Activated CD8-positive, alpha-beta T cell treated with anti-CD3 and anti-CD28 coated beads, Interleukin-2, amount 10 ng/mL, durations not matched to agents 7 days and 5 days (primary cell): ENCODE measurements at regions not wholly inside any gene's neighbourhood (a gene's known extent, or its start where the extent isn't known, plus 50 kb on each side); places are given as distances from the start of the nearest gene placed in this dataset.
"Not testable (repeated sequence)": the region's sequence is repeated elsewhere in the genome, so short reads cannot be mapped to it uniquely, and the experiment has no call there.

Experiments used
- ATAC-seq: fragments of 150-1000 bp; cut with Tn5 transposase; one replicate; pipeline ENCODE4 v1.10.0; 2021; ENCODE audit warnings: moderate library complexity
- CTCF ChIA-PET: fragments of 350-600 bp; sonication (Branson Sonifier 250); formaldehyde crosslinking; loops from one replicate; lab custom pipeline; 2021; ENCODE audit warnings: antibody characterized with exemption; lab: Charles Lee
- POLR2A ChIA-PET: fragments of 350-600 bp; sonication (Branson Sonifier 250); formaldehyde crosslinking; loops from one replicate; lab custom pipeline; 2021; ENCODE audit warnings: antibody characterized with exemption; lab: Charles Lee
- DNase-seq: peaks from one replicate; pipeline ENCODE4 v3.0.0-alpha.2; 2020
- H3K27ac Mint-ChIP-seq: one replicate; pipeline ENCODE4 v1.8.0; 2021; ENCODE audit warnings: mild to moderate bottlenecking, mixed read lengths
- H3K27me3 Mint-ChIP-seq: one replicate; pipeline ENCODE4 v1.8.0; 2021; ENCODE audit warnings: low read depth, mixed read lengths
- H3K36me3 Mint-ChIP-seq: one replicate; pipeline ENCODE4 v1.8.0; 2021; ENCODE audit warnings: low read depth, mixed read lengths
- H3K4me1 Mint-ChIP-seq: one replicate; pipeline ENCODE4 v1.8.0; 2021; ENCODE audit warnings: low read depth, mixed read lengths
- H3K4me3 Mint-ChIP-seq: one replicate; pipeline ENCODE4 v1.8.0; 2021; ENCODE audit warnings: mild to moderate bottlenecking, mixed read lengths
- H3K9me3 Mint-ChIP-seq: one replicate; pipeline ENCODE4 v1.8.0; 2022; ENCODE audit warnings: mixed read lengths; ENCODE audit not compliant: insufficient read depth

DNA sequence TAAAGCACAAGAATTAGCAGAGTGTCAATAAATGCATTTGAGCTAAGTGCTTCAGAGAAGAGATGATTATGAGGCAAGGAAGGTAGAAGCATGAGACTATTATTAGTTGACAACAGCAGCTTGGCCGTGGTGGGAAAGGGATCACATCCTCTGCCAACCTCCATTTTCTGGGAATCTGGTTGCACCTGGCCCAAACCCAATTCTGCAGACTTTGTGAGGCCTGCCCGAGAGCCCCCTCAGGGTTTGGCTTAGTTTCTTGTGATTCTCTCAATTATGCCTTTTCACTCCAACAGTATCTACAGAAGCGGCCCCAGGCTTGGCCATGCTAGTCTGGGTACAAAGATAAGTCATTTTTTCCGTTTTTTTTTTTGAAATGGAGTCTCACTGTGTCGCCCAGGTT lies 111.0 kb upstream of the B3GAT2 start:
- DNase-seq (no peak), ATAC-seq (no peak)
- no peaks in the 10 kb centered on the region for H3K4me1 Mint-ChIP-seq
- POLR2A ChIA-PET: no interaction called here
- no peaks in the 10 kb centered on the region for H3K9me3 Mint-ChIP-seq
- CTCF ChIA-PET: no interaction called here
- no peaks in the 10 kb centered on the region for H3K27me3 Mint-ChIP-seq
- no peak overlapping the region for H3K27ac Mint-ChIP-seq
- no peak overlapping the region for H3K4me3 Mint-ChIP-seq
- H3K36me3 Mint-ChIP-seq: no peaks in the 10 kb centered on the region

- DNase-seq: no peak
- no peaks in the 10 kb centered on the region for H3K36me3 Mint-ChIP-seq
- no peak overlapping the region for H3K4me3 Mint-ChIP-seq
- H3K27me3 Mint-ChIP-seq: no peaks in the 10 kb centered on the region
- no peaks in the 10 kb centered on the region for H3K4me1 Mint-ChIP-seq
- no peaks in the 10 kb centered on the region for H3K9me3 Mint-ChIP-seq
- CTCF ChIA-PET: no interaction called here
- H3K27ac Mint-ChIP-seq: no peak overlapping the region
- POLR2A ChIA-PET: no interaction called here
- ATAC-seq: no peak
Observed at GRCh38 chr6:71072508-71072907, 115.6 kb upstream of the B3GAT2 start.

DNA sequence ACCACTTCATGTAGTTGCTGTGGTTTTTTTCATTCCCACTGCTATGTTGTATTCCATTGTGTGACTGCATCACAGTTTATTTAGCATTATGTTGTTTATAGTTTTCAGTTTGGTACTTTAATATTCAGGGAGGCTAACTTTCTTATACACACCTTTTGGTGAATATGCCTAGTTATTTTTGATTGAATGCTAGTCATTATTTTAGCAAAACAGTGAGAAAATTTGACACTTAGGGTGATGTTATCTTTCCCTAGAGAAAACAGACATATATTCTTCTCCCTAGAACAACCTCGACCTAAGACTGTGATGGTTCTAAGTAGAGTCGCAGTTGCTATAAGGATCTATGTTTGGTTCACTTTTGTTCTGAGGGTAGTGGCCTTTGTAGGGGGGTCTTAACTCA lies 120.8 kb upstream of the B3GAT2 start:
- H3K9me3 Mint-ChIP-seq: no peaks in the 10 kb centered on the region
- DNase-seq: no peak
- no peaks in the 10 kb centered on the region for H3K36me3 Mint-ChIP-seq
- H3K4me1 Mint-ChIP-seq: no peaks in the 10 kb centered on the region
- no peaks in the 10 kb centered on the region for H3K27me3 Mint-ChIP-seq
- no peak for ATAC-seq
- ChIA-PET CTCF (no interaction called here), POLR2A (no interaction called here)
- no peak overlapping the region for H3K4me3 Mint-ChIP-seq
- no peak overlapping the region for H3K27ac Mint-ChIP-seq

DNA sequence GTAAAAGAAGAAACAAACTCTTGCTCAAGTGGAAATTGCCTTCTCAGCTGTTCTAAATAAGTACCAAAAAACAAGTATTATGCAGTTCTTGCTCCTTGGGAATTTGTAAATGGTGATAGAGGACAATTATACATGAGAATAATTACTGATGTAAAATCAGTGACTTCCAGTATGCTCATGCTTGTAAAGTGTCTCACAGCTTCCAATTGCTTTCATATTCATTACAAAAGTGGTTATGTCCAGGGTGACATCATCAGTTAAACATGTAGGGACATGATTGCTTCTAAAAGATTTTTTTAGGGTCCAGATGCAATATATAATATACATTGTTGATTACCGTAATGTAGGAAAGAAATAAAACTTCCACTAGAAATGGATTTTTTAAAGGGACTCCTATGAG lies 122.8 kb upstream of the B3GAT2 start:
- POLR2A ChIA-PET: no interaction called here
- H3K9me3 Mint-ChIP-seq: no peaks in the 10 kb centered on the region
- no peaks in the 10 kb centered on the region for H3K27me3 Mint-ChIP-seq
- no peak overlapping the region for H3K27ac Mint-ChIP-seq
- H3K4me3 Mint-ChIP-seq: no peak overlapping the region
- H3K4me1 Mint-ChIP-seq: no peaks in the 10 kb centered on the region
- DNase-seq (no peak), ATAC-seq (no peak)
- no peaks in the 10 kb centered on the region for H3K36me3 Mint-ChIP-seq
- CTCF ChIA-PET: no interaction called here

- POLR2A ChIA-PET: no interaction called here
Observed at GRCh38 chr6:71080133-71080532, 123.3 kb upstream of the B3GAT2 start.

GRCh38 chr6:71080826-71081225 lies 124.0 kb upstream of the B3GAT2 start:
- no peaks in the 10 kb centered on the region for H3K4me1 Mint-ChIP-seq
- H3K9me3 Mint-ChIP-seq: no peaks in the 10 kb centered on the region
- no peak overlapping the region for H3K4me3 Mint-ChIP-seq
- H3K27ac Mint-ChIP-seq: no peak overlapping the region
- ATAC-seq (no peak), DNase-seq (no peak)
- no peaks in the 10 kb centered on the region for H3K27me3 Mint-ChIP-seq
- ChIA-PET CTCF (no interaction called here), POLR2A (no interaction called here)
- no peaks in the 10 kb centered on the region for H3K36me3 Mint-ChIP-seq

More at GRCh38 chr6:71080133-71080532, 123.3 kb upstream of the B3GAT2 start:
- Mint-ChIP-seq H3K4me1 (no peaks in the 10 kb centered on the region), H3K9me3 (no peaks in the 10 kb centered on the region), H3K27me3 (no peaks in the 10 kb centered on the region), H3K4me3 (no peak overlapping the region), H3K27ac (no peak overlapping the region), H3K36me3 (no peaks in the 10 kb centered on the region)
- CTCF ChIA-PET: no interaction called here
- DNase-seq (no peak), ATAC-seq (no peak)

DNA sequence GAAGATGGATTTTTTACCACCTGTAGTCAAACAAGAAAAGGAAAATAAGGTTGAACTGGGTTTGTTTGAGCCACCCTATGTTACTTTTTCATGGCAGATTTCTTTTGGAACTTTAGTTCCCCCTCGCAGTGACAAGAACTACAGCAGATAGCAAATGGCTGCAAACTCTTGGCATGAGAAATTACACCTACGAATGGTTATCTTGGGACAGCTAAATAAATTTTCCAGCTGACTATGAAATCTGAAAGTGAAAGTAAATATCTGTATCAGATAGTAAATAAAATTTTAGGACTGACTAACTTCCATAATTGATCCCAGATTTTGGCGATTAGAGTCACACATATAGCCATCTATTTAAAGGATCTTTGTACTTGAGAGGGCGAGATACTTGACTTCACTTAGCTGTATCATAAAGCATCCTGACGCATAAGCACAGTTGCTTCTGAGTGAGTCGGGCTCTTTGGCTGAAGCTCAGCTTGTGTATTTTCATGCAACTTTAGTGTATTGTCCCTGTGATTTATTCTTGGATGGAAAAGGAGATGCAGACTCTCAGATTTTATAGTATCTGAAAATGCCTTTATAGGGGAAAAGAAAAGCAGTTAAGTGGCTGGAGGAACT lies 125.3 kb upstream of the B3GAT2 start:
- Mint-ChIP-seq H3K27me3 (peaks cover 2% of the 10 kb centered on the region), H3K4me1 (no peaks in the 10 kb centered on the region), H3K27ac (no peak overlapping the region), H3K4me3 (no peak overlapping the region), H3K36me3 (no peaks in the 10 kb centered on the region), H3K9me3 (no peaks in the 10 kb centered on the region)
- ChIA-PET POLR2A (no interaction called here), CTCF (no interaction called here)
- DNase-seq (no peak), ATAC-seq (no peak)

DNA sequence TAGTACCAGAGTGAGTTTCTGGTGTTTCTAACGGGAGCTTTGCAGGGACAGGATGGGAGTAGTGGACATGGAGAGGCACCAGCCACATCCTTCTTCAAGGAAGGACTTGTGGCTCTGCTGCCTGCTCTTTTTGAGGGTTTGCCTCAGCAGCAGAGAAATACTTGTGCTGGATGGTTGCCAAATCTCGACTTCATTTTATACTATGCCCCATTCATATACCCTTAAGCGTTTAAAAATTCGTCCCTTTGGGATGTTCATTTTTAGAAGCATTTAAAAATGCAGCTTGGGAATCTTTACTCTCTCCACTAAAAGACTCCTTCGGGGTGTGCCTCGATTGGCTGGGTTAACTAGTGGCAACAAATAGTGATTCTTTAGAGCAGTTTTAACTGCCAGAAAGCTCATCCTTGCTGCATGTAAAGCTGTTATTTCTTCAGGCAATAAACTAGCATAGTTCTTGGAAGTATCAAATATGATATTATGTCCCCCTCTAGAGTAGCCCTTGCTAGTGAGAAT lies 126.5 kb upstream of the B3GAT2 start:
- Mint-ChIP-seq H3K4me3 (no peak overlapping the region), H3K4me1 (no peaks in the 10 kb centered on the region)

DNA sequence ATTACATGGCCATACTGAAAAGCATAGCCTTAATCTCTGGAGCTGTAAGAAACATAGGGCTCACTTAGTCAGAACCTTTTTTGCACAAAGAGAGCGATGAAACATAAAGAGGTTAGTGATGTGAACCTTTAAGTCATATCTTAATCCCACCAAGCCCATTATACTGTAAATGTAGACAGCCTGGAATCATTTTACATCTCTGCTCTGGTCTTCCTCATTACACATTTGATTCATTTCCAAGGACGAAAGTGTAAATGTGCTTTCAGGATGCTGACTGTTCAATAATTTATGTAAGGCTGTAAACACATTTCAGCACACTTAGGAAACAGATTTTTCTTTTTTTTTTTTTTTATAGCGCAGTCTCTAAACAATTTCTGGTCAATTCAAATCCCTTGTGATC lies 131.3 kb upstream of the B3GAT2 start:
- H3K27ac Mint-ChIP-seq: no peak overlapping the region
- no peaks in the 10 kb centered on the region for H3K9me3 Mint-ChIP-seq
- H3K4me1 Mint-ChIP-seq: no peaks in the 10 kb centered on the region
- CTCF ChIA-PET: no interaction called here
- POLR2A ChIA-PET: no interaction called here
- ATAC-seq: no peak
- H3K27me3 Mint-ChIP-seq: peaks cover 2% of the 10 kb centered on the region
- DNase-seq: no peak
- no peaks in the 10 kb centered on the region for H3K36me3 Mint-ChIP-seq
- no peak overlapping the region for H3K4me3 Mint-ChIP-seq

More for the DNA sequence above, 126.5 kb upstream of the B3GAT2 start:
- POLR2A ChIA-PET: no interaction called here
- ATAC-seq: no peak
- H3K36me3 Mint-ChIP-seq: no peaks in the 10 kb centered on the region
- CTCF ChIA-PET: no interaction called here
- DNase-seq: no peak
- no peak overlapping the region for H3K27ac Mint-ChIP-seq
- H3K27me3 Mint-ChIP-seq: peaks cover 2% of the 10 kb centered on the region
- H3K9me3 Mint-ChIP-seq: no peaks in the 10 kb centered on the region

DNA sequence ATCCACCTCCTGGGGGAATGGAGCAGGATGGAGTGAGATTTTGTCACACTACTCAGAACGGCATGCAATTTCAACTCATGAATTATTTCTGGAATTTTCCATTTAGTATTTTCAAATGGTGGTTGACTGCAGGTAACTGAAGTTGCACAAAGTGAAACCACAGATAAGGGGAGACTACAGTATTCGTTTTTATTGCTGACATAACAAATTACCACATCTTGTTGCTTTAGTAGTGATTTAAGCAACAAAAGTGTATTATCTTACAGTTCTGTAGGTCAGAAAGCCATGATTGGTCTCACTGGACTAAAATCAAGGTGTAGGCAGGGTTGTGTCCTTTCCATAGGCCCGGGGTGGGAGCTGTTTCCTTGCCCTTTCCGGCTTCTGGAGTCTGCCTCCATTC lies 133.4 kb upstream of the B3GAT2 start:
- POLR2A ChIA-PET: no interaction called here
- Mint-ChIP-seq H3K9me3 (no peaks in the 10 kb centered on the region), H3K27me3 (peaks cover 2% of the 10 kb centered on the region), H3K4me1 (no peaks in the 10 kb centered on the region), H3K27ac (no peak overlapping the region), H3K36me3 (no peaks in the 10 kb centered on the region), H3K4me3 (no peak overlapping the region)
- DNase-seq: no peak
- CTCF ChIA-PET: no interaction called here
- ATAC-seq: no peak

GRCh38 chr6:71091167-71091566 lies 134.3 kb upstream of the B3GAT2 start:
- ATAC-seq (no peak), DNase-seq (no peak)
- Mint-ChIP-seq H3K9me3 (no peaks in the 10 kb centered on the region), H3K27ac (no peak overlapping the region), H3K4me3 (no peak overlapping the region), H3K27me3 (no peaks in the 10 kb centered on the region), H3K4me1 (no peaks in the 10 kb centered on the region), H3K36me3 (no peaks in the 10 kb centered on the region)
- ChIA-PET CTCF (no interaction called here), POLR2A (no interaction called here)

DNA sequence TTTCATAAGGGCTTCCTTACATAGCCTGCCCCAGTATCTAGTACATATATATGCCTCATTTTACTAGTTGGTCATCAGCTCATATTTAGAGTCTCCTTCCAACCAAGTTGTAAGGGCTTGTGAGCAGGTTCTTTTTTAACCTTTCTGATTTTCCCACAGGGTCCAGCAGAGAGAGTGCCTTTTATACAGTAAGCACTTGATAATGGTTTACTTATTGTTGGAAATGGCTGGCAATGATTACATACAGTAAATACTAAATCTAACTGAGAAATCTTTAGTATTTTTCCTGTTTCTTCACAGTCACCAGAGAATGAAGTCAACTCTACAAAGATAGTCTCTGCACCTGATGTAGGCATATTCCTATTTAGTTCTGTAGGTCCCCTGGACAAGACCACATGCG lies 135.1 kb upstream of the B3GAT2 start:
- CTCF ChIA-PET: no interaction called here
- ATAC-seq (no peak), DNase-seq (no peak)
- POLR2A ChIA-PET: no interaction called here
- Mint-ChIP-seq H3K27me3 (no peaks in the 10 kb centered on the region), H3K9me3 (no peaks in the 10 kb centered on the region), H3K4me3 (no peak overlapping the region), H3K27ac (no peak overlapping the region), H3K4me1 (no peaks in the 10 kb centered on the region), H3K36me3 (no peaks in the 10 kb centered on the region)

GRCh38 chr6:71097264-71097663 lies 140.4 kb upstream of the B3GAT2 start:
- H3K4me1 Mint-ChIP-seq, H3K27ac Mint-ChIP-seq, H3K36me3 Mint-ChIP-seq, H3K9me3 Mint-ChIP-seq, CTCF ChIA-PET, POLR2A ChIA-PET, H3K27me3 Mint-ChIP-seq, DNase-seq, ATAC-seq, H3K4me3 Mint-ChIP-seq: not testable (repeated sequence)
